H9 (cell line): ENCODE measurements at regions not wholly inside any gene's neighbourhood (a gene's known extent, or its start where the extent isn't known, plus 50 kb on each side); places are given as distances from the start of the nearest gene placed in this dataset.

Experiments used
- DNase-seq: peaks from one replicate; pipeline ENCODE4 v3.0.0-alpha.2; 2017
- H2AFZ ChIP-seq: one replicate; pipeline ENCODE4 v1.6.1; 2013; ENCODE audit warnings: mild to moderate bottlenecking, low read length, control low read depth, moderate library complexity
- H2AK5ac ChIP-seq: 2 replicates; pipeline ENCODE4 v1.6.1; 2013; ENCODE audit warnings: low read length, control low read depth, mixed read lengths; ENCODE audit not compliant: insufficient read length
- H2BK120ac ChIP-seq: one replicate; pipeline ENCODE4 v1.6.1; 2013; ENCODE audit warnings: low read depth, mild to moderate bottlenecking, low read length, control low read depth, inconsistent platforms; ENCODE audit not compliant: poor library complexity, severe bottlenecking
- H2BK12ac ChIP-seq: 2 replicates; pipeline ENCODE4 v1.6.1; 2013; ENCODE audit warnings: low read length, control low read depth, mixed read lengths, low read depth; ENCODE audit not compliant: insufficient read length
- H2BK15ac ChIP-seq: 2 replicates; pipeline ENCODE4 v1.6.1; 2013; ENCODE audit warnings: low read depth, low read length, control low read depth
- H2BK20ac ChIP-seq: one replicate; pipeline ENCODE4 v1.6.1; 2013; ENCODE audit warnings: low read depth, mild to moderate bottlenecking, low read length, control low read depth, inconsistent platforms; ENCODE audit not compliant: poor library complexity, severe bottlenecking
- H2BK5ac ChIP-seq: 2 replicates; pipeline ENCODE4 v1.6.1; 2013; ENCODE audit warnings: low read length, control low read depth, mixed read lengths; ENCODE audit not compliant: insufficient read length
- H3K14ac ChIP-seq: 2 replicates; pipeline ENCODE4 v1.6.1; 2013; ENCODE audit warnings: low read length, control low read depth; ENCODE audit not compliant: insufficient read depth
- H3K18ac ChIP-seq: 2 replicates; pipeline ENCODE4 v1.6.1; 2013; ENCODE audit warnings: low read depth, mild to moderate bottlenecking, mixed read lengths, low read length, control low read depth; ENCODE audit not compliant: insufficient read length
- H3K23ac ChIP-seq: 2 replicates; pipeline ENCODE4 v1.6.1; 2013; ENCODE audit warnings: low read length, control low read depth, mixed read lengths, low read depth; ENCODE audit not compliant: insufficient read length
- H3K23me2 ChIP-seq: 2 replicates; pipeline ENCODE4 v1.6.1; 2013; ENCODE audit warnings: low read depth, mild to moderate bottlenecking, mixed read lengths, low read length, control low read depth; ENCODE audit not compliant: insufficient read length, poor library complexity, severe bottlenecking
- H3K27ac ChIP-seq: 2 replicates; pipeline ENCODE4 v1.5.1; 2013; ENCODE audit warnings: low read length, control low read depth, mixed read lengths, low read depth; ENCODE audit not compliant: insufficient read length
- H3K27me3 ChIP-seq: 2 replicates; pipeline ENCODE4 v1.6.1; 2013; ENCODE audit warnings: low read length, control low read depth, inconsistent platforms; ENCODE audit not compliant: insufficient read depth
- H3K4ac ChIP-seq: 2 replicates; pipeline ENCODE4 v1.6.1; 2013; ENCODE audit warnings: low read depth, mild to moderate bottlenecking, control low read depth, inconsistent platforms, low read length, moderate library complexity
- H3K4me1 ChIP-seq: 2 replicates; pipeline ENCODE4 v1.6.1; 2013; ENCODE audit warnings: low read length, control low read depth, inconsistent platforms; ENCODE audit not compliant: insufficient read depth
- H3K4me2 ChIP-seq: 2 replicates; pipeline ENCODE4 v1.6.1; 2013; ENCODE audit warnings: low read length, control low read depth, mixed read lengths; ENCODE audit not compliant: insufficient read length, insufficient read depth
- H3K56ac ChIP-seq: 2 replicates; pipeline ENCODE4 v1.6.1; 2013; ENCODE audit warnings: low read depth, mild to moderate bottlenecking, mixed read lengths, low read length, control low read depth; ENCODE audit not compliant: insufficient read length
- H3K79me1 ChIP-seq: 2 replicates; pipeline ENCODE4 v1.6.1; 2013; ENCODE audit warnings: low read depth, mild to moderate bottlenecking, moderate library complexity, low read length, control low read depth, inconsistent platforms; ENCODE audit not compliant: insufficient read depth, poor library complexity, severe bottlenecking
- H3K79me2 ChIP-seq: 2 replicates; pipeline ENCODE4 v1.6.1; 2013; ENCODE audit warnings: low read length, control low read depth, inconsistent platforms; ENCODE audit not compliant: insufficient read depth
- H3K9ac ChIP-seq: 2 replicates; pipeline ENCODE4 v1.6.1; 2013; ENCODE audit warnings: low read length, control low read depth, mixed read lengths; ENCODE audit not compliant: insufficient read length; ENCODE audit errors: extremely low read depth
- H3K9me3 ChIP-seq: one replicate; pipeline ENCODE4 v1.6.1; 2013; ENCODE audit warnings: low read depth, low read length, inconsistent platforms; ENCODE audit not compliant: control insufficient read depth
- H3T11ph ChIP-seq: one replicate; pipeline ENCODE4 v1.6.1; 2013; ENCODE audit warnings: mild to moderate bottlenecking, low read length, control low read depth, inconsistent platforms
- H4K20me1 ChIP-seq: one replicate; pipeline ENCODE4 v1.6.1; 2013; ENCODE audit not compliant: control insufficient read depth, insufficient read length, insufficient read depth
- H4K5ac ChIP-seq: 2 replicates; pipeline ENCODE4 v1.6.1; 2013; ENCODE audit warnings: low read depth, mild to moderate bottlenecking, mixed read lengths, low read length, control low read depth; ENCODE audit not compliant: insufficient read length
- H4K8ac ChIP-seq: replicated peaks from 2 replicates; pipeline ENCODE4 v1.6.1; 2013; ENCODE audit warnings: low read length, control low read depth, mixed read lengths, low read depth; ENCODE audit not compliant: insufficient read length
- H4K91ac ChIP-seq: 2 replicates; pipeline ENCODE4 v1.6.1; 2013; ENCODE audit warnings: low read depth, mild to moderate bottlenecking, moderate library complexity, mixed read lengths, low read length, control low read depth; ENCODE audit not compliant: insufficient read length
- H3K27ac Mint-ChIP-seq, 3 experiments: 2 replicates in 2 of 3; 3 replicates in 1 of 3; pipeline ENCODE4 v1.8.0; 2020 to 2021; ENCODE audit warnings: mixed read lengths in 3 of 3, mild to moderate bottlenecking in 1 of 3, moderate library complexity in 1 of 3
- H3K27me3 Mint-ChIP-seq: 2 replicates; pipeline ENCODE4 v1.8.0; 2021; ENCODE audit warnings: low read depth, mild to moderate bottlenecking, moderate library complexity, mixed read lengths
- H3K36me3 Mint-ChIP-seq, 3 experiments: 2 replicates in 2 of 3; 3 replicates in 1 of 3; pipeline ENCODE4 v1.8.0; 2020 to 2021; ENCODE audit warnings: low read depth in 3 of 3, mixed read lengths in 3 of 3; ENCODE audit not compliant: insufficient read depth in 1 of 3
- H3K4me1 Mint-ChIP-seq, 2 experiments: 2 replicates each; pipeline ENCODE4 v1.8.0; 2020; ENCODE audit warnings: mixed read lengths in 2 of 2
- H3K4me3 Mint-ChIP-seq, 2 experiments: 2 replicates in 1 of 2; 3 replicates in 1 of 2; pipeline ENCODE4 v1.8.0; 2020 to 2021; ENCODE audit warnings: mild to moderate bottlenecking in 2 of 2, mixed read lengths in 2 of 2, moderate library complexity in 1 of 2
- H3K9me3 Mint-ChIP-seq, 2 experiments: 2 replicates in 1 of 2; 3 replicates in 1 of 2; pipeline ENCODE4 v1.8.0; 2020; ENCODE audit warnings: mild to moderate bottlenecking in 2 of 2, mixed read lengths in 2 of 2, moderate library complexity in 1 of 2
- CTCF ChIP-seq: fragments of 200-600 bp; sonication (generic); conservative IDR thresholded peaks from 3 replicates; pipeline ENCODE4 v1.8.0; 2021; ENCODE audit warnings: antibody characterized with exemption, mild to moderate bottlenecking
- WGBS: extraction: QIAGEN DNeasy Blood & Tissue Kit; methylation state at CpG from one replicate; pipeline ENCODE4 v1.1.7; 2013; ENCODE audit warnings: missing lambda C conversion rate, low lambda C conversion rate, mixed read lengths; ENCODE audit not compliant: insufficient read length; ENCODE audit errors: extremely low coverage; 5-methylcytosine and 5-hydroxymethylcytosine counted together

GRCh38 chr2:5555636-5556035 is 136.5 kb upstream of the SOX11 start:
- H2AK5ac ChIP-seq, result no peak overlapping the region
- H2BK15ac ChIP-seq, result no peak overlapping the region
- H2BK20ac ChIP-seq, result no peak overlapping the region
- no peak overlapping the region for H3K27ac ChIP-seq
- no peak overlapping the region for H3K23ac ChIP-seq
- no peak overlapping the region for H4K91ac ChIP-seq
- no CpG with 5 or more reads among the region's 11 CpGs for WGBS
- H3K9ac ChIP-seq, result no peak overlapping the region
- no peak overlapping the region for H3K27ac Mint-ChIP-seq
- no peak overlapping the region for H2BK5ac ChIP-seq
- H3K4me3 Mint-ChIP-seq, result no peak overlapping the region
- H2AFZ ChIP-seq, result no peak overlapping the region
- H3K79me2 ChIP-seq, result no peaks in the 10 kb centered on the region
- no peak overlapping the region for H3K4ac ChIP-seq
- no peak overlapping the region for H3K4me2 ChIP-seq
- no peak for DNase-seq
- H3T11ph ChIP-seq, result no peak overlapping the region
- peaks cover 0 to 3% of the 10 kb centered on the region in 2 experiments; a peak in 2 of 4 replicates for H3K4me1 Mint-ChIP-seq
- no peak overlapping the region for H2BK12ac ChIP-seq
- no peaks in the 10 kb centered on the region for H3K4me1 ChIP-seq
- no peaks in the 10 kb centered on the region for H4K20me1 ChIP-seq
- H3K27me3 ChIP-seq, result no peaks in the 10 kb centered on the region
- no peak overlapping the region for H3K14ac ChIP-seq
- TF ChIP-seq CTCF, result no peak
- H3K23me2 ChIP-seq, result no peaks in the 10 kb centered on the region
- H3K36me3 Mint-ChIP-seq, result peaks cover 4 to 23% (median 4%) of the 10 kb centered on the region in 3 experiments
- no peak overlapping the region for H3K18ac ChIP-seq
- H3K9me3 Mint-ChIP-seq, result peaks cover 19 to 20% of the 10 kb centered on the region in 2 experiments; a peak in 4 of 5 replicates
- H3K56ac ChIP-seq, result no peak overlapping the region
- H3K27me3 Mint-ChIP-seq, result peaks cover 6% of the 10 kb centered on the region
- H2BK120ac ChIP-seq, result no peak overlapping the region
- H4K5ac ChIP-seq, result no peak overlapping the region
- H3K9me3 ChIP-seq, result no peaks in the 10 kb centered on the region
- H4K8ac ChIP-seq, result no peak overlapping the region
- no peaks in the 10 kb centered on the region for H3K79me1 ChIP-seq
